IMR-90 (cell line): ENCODE measurements at regions not wholly inside any gene's neighbourhood (a gene's known extent, or its start where the extent isn't known, plus 50 kb on each side); places are given as distances from the start of the nearest gene placed in this dataset.

Source experiments
- ATAC-seq: fragments of 200-7000 bp; cut with Tn5 transposase; 2 replicates; pipeline ENCODE4 v1.9.1; 2020; ENCODE audit warnings: low read depth, mild to moderate bottlenecking, moderate library complexity
- BruUV-seq: library from RNA; stranded (reverse); fragments of 400-500 nt; replicated peaks from 2 replicates; lab custom pipeline; 2021; lab: Mats Ljungman, UMichigan
- CTCF ChIA-PET: fragments of 300-600 bp; formaldehyde crosslinking; extraction: SDS; loops from one replicate; lab custom pipeline; 2021; ENCODE audit warnings: antibody characterized with exemption; lab: Yijun Ruan, JAX
- POLR2A ChIA-PET: fragments of 300-600 bp; sonication (Branson Sonifier 250); formaldehyde crosslinking; loops from one replicate; lab custom pipeline; 2022; ENCODE audit warnings: antibody characterized with exemption; ENCODE audit not compliant: unreplicated experiment; lab: Charles Lee
- DNase-seq: peaks from one replicate; pipeline ENCODE4 v3.0.0; 2013
- H2AFZ ChIP-seq: replicated peaks from 2 replicates; pipeline ENCODE3; 2013; ENCODE audit warnings: low read length, mild to moderate bottlenecking; ENCODE audit not compliant: poor library complexity
- H2AK5ac ChIP-seq: 2 replicates; pipeline ENCODE4 v1.6.1; 2013; ENCODE audit warnings: low read depth, low read length, inconsistent platforms
- H2AK9ac ChIP-seq: replicated peaks from 2 replicates; pipeline ENCODE3; 2013; ENCODE audit warnings: mild to moderate bottlenecking, low read depth, low read length, moderate library complexity; ENCODE audit not compliant: poor library complexity
- H2BK120ac ChIP-seq: 2 replicates; pipeline ENCODE4 v1.6.1; 2013; ENCODE audit warnings: low read depth, low read length, inconsistent platforms
- H2BK15ac ChIP-seq: 3 replicates; pipeline ENCODE4 v1.6.1; 2013; ENCODE audit warnings: low read depth, low read length, inconsistent platforms
- H2BK20ac ChIP-seq: 2 replicates; pipeline ENCODE4 v1.6.1; 2013; ENCODE audit warnings: low read depth, mild to moderate bottlenecking, inconsistent platforms, low read length, moderate library complexity
- H2BK5ac ChIP-seq: 2 replicates; pipeline ENCODE4 v1.6.1; 2013; ENCODE audit warnings: mild to moderate bottlenecking, low read depth, low read length, inconsistent platforms; ENCODE audit not compliant: poor library complexity, severe bottlenecking
- H3K14ac ChIP-seq: replicated peaks from 2 replicates; pipeline ENCODE4 v1.6.1; 2013; ENCODE audit warnings: low read depth, low read length, inconsistent platforms
- H3K18ac ChIP-seq: 2 replicates; pipeline ENCODE4 v1.6.1; 2013; ENCODE audit warnings: low read depth, low read length, control low read depth
- H3K23ac ChIP-seq: 2 replicates; pipeline ENCODE4 v1.6.1; 2013; ENCODE audit warnings: low read depth, low read length, inconsistent platforms
- H3K27ac ChIP-seq: 2 replicates; pipeline ENCODE4 v1.5.1; 2013; ENCODE audit warnings: mild to moderate bottlenecking, control low read depth, low read length; ENCODE audit not compliant: insufficient read depth
- H3K27me3 ChIP-seq: 2 replicates; pipeline ENCODE4 v1.6.1; 2013; ENCODE audit warnings: low read length; ENCODE audit not compliant: control insufficient read depth, insufficient read depth
- H3K36me3 ChIP-seq: 2 replicates; pipeline ENCODE4 v1.6.1; 2013; ENCODE audit warnings: low read length, mixed read lengths; ENCODE audit not compliant: control insufficient read depth, insufficient read depth
- H3K4ac ChIP-seq: 2 replicates; pipeline ENCODE4 v1.6.1; 2013; ENCODE audit warnings: low read depth, low read length, inconsistent platforms
- H3K4me1 ChIP-seq: 2 replicates; pipeline ENCODE4 v1.6.1; 2013; ENCODE audit warnings: low read length, mixed read lengths; ENCODE audit not compliant: control insufficient read depth, insufficient read depth
- H3K4me2 ChIP-seq: 2 replicates; pipeline ENCODE4 v1.6.1; 2013; ENCODE audit warnings: low read depth, mild to moderate bottlenecking, control low read depth, low read length, moderate library complexity
- H3K4me3 ChIP-seq: 2 replicates; pipeline ENCODE4 v1.5.1; 2013; ENCODE audit warnings: low read depth, mild to moderate bottlenecking, control low read depth, low read length, moderate library complexity; ENCODE audit not compliant: insufficient read depth
- H3K56ac ChIP-seq: 2 replicates; pipeline ENCODE4 v1.6.1; 2013; ENCODE audit warnings: low read length, inconsistent platforms; ENCODE audit not compliant: insufficient read depth; ENCODE audit errors: extremely low read depth
- H3K79me1 ChIP-seq, 2 experiments: 2 replicates each; pipeline ENCODE4 v1.6.1; 2013; ENCODE audit warnings: low read length in 2 of 2, inconsistent platforms in 1 of 2, low read depth in 1 of 2
- H3K9ac ChIP-seq: 2 replicates; pipeline ENCODE4 v1.6.1; 2013; ENCODE audit warnings: low read depth, low read length, control low read depth
- H3K9me1 ChIP-seq: 2 replicates; pipeline ENCODE4 v1.6.1; 2013; ENCODE audit warnings: low read length, inconsistent platforms; ENCODE audit not compliant: insufficient read depth
- H3K9me3 ChIP-seq: 2 replicates; pipeline ENCODE4 v1.6.1; 2013; ENCODE audit warnings: low read length; ENCODE audit not compliant: control insufficient read depth, insufficient read depth
- H4K20me1 ChIP-seq: 2 replicates; pipeline ENCODE4 v1.6.1; 2013; ENCODE audit warnings: low read length, inconsistent platforms; ENCODE audit not compliant: insufficient read depth
- H4K5ac ChIP-seq: 2 replicates; pipeline ENCODE4 v1.6.1; 2013; ENCODE audit warnings: mild to moderate bottlenecking, low read depth, low read length, control low read depth
- H4K8ac ChIP-seq, 2 experiments: 2 replicates each; pipeline ENCODE4 v1.6.1; 2013; ENCODE audit warnings: low read depth in 2 of 2, low read length in 2 of 2, control low read depth in 1 of 2, inconsistent platforms in 1 of 2
- H4K91ac ChIP-seq: 2 replicates; pipeline ENCODE4 v1.6.1; 2013; ENCODE audit warnings: low read depth, low read length, inconsistent platforms; ENCODE audit not compliant: insufficient read depth
- BHLHE40 ChIP-seq: fragments of 150-350 bp; IDR thresholded peaks from 2 replicates; pipeline ENCODE4 v1.6.1; 2016; ENCODE audit warnings: mild to moderate bottlenecking, low read depth, low read length
- CEBPB ChIP-seq: IDR thresholded peaks from 2 replicates; pipeline ENCODE4 v1.6.1; 2012; ENCODE audit warnings: low read depth, low read length, improper control_type of control experiment
- CHD1 ChIP-seq: IDR thresholded peaks from 2 replicates; pipeline ENCODE4 v1.6.1; 2012; ENCODE audit warnings: low read depth, low read length, improper control_type of control experiment
- CTCF ChIP-seq: conservative IDR thresholded peaks from 2 replicates; pipeline ENCODE4 v1.5.1; 2012; ENCODE audit warnings: mild to moderate bottlenecking, low read depth, low read length, improper control_type of control experiment
- ELK1 ChIP-seq: fragments of 150-350 bp; IDR thresholded peaks from 2 replicates; pipeline ENCODE4 v1.6.1; 2016; ENCODE audit warnings: low read depth, mild to moderate bottlenecking, low read length, moderate library complexity, borderline replicate concordance
- FOS ChIP-seq: fragments of 150-350 bp; IDR thresholded peaks from 2 replicates; pipeline ENCODE4 v1.6.1; 2016; ENCODE audit warnings: low read depth, low read length
- MAFK ChIP-seq: IDR thresholded peaks from 2 replicates; pipeline ENCODE4 v1.6.1; 2012; ENCODE audit warnings: low read depth, low read length, improper control_type of control experiment
- MAZ ChIP-seq: IDR thresholded peaks from 2 replicates; pipeline ENCODE4 v1.6.1; 2012; ENCODE audit warnings: low read depth, mild to moderate bottlenecking, low read length, improper control_type of control experiment, moderate library complexity, borderline replicate concordance
- MXI1 ChIP-seq: IDR thresholded peaks from 2 replicates; pipeline ENCODE4 v1.6.1; 2012; ENCODE audit warnings: low read depth, mild to moderate bottlenecking, low read length, moderate library complexity, borderline replicate concordance
- NFE2L2 ChIP-seq: fragments of 150-350 bp; IDR thresholded peaks from 2 replicates; pipeline ENCODE4 v1.6.1; 2016; ENCODE audit warnings: low read depth, mild to moderate bottlenecking, low read length
- POLR2A ChIP-seq: IDR thresholded peaks from 2 replicates; pipeline ENCODE4 v1.6.1; 2012; ENCODE audit warnings: mild to moderate bottlenecking, low read depth, low read length
- RAD21 ChIP-seq: IDR thresholded peaks from 2 replicates; pipeline ENCODE4 v1.6.1; 2012; ENCODE audit warnings: low read length, improper control_type of control experiment
- RCOR1 ChIP-seq: IDR thresholded peaks from 2 replicates; pipeline ENCODE4 v1.6.1; 2012; ENCODE audit warnings: mild to moderate bottlenecking, low read length, improper control_type of control experiment; ENCODE audit not compliant: insufficient replicate concordance
- RFX5 ChIP-seq: IDR thresholded peaks from 2 replicates; pipeline ENCODE4 v1.8.0; 2012; ENCODE audit warnings: low read depth, mild to moderate bottlenecking, low read length, moderate library complexity
- SMC3 ChIP-seq: fragments of 150-350 bp; IDR thresholded peaks from 2 replicates; pipeline ENCODE4 v1.6.1; 2016; ENCODE audit warnings: low read depth, mild to moderate bottlenecking, antibody characterized with exemption, low read length, moderate library complexity
- USF2 ChIP-seq: fragments of 150-350 bp; IDR thresholded peaks from 2 replicates; pipeline ENCODE4 v1.6.1; 2017; ENCODE audit warnings: mild to moderate bottlenecking, antibody characterized with exemption, low read length, low read depth
- WGBS, 2 experiments: methylation state at CpG; one replicate each; pipeline versions ENCODE4 v1.1.5 to v1.1.7; 2013; ENCODE audit warnings: missing lambda C conversion rate in 2 of 2; ENCODE audit not compliant: insufficient read length in 1 of 2; ENCODE audit errors: extremely low coverage in 2 of 2; 5-methylcytosine and 5-hydroxymethylcytosine counted together
- dilution Hi-C: fragments of 300-500 bp; cut with HindIII; formaldehyde crosslinking; loops from one replicate; pipeline ENCODE4 v1.14.3; 2018; ENCODE audit warnings: low sequenced_read_pairs; ENCODE audit not compliant: unreplicated experiment
- in situ Hi-C: fragments of 300-500 bp; cut with MboI; formaldehyde crosslinking; loops from 3 replicates; pipeline ENCODE4 v1.14.3; 2019; ENCODE audit warnings: low sequenced_read_pairs, inconsistent platforms, mixed read lengths
- intact Hi-C: fragments of 100-400 bp; cut with micrococcal nuclease; formaldehyde crosslinking; loops from 2 replicates; pipeline ENCODE4 v1.10.0; 2022

GRCh38 chr1:47647327-47647845 is 209.5 kb downstream of the FOXD2 start:
- no peak overlapping the region for H3K4me3 ChIP-seq
- H3K18ac ChIP-seq = no peak overlapping the region
- dilution Hi-C loops (no loop called here), intact Hi-C loops (no loop called here), in situ Hi-C loops (no loop called here)
- no peak overlapping the region for H3K9ac ChIP-seq
- no peak overlapping the region for H2BK120ac ChIP-seq
- no peak overlapping the region for H2AFZ ChIP-seq
- peaks cover 5% of the 10 kb centered on the region for H3K27me3 ChIP-seq
- no peak overlapping the region for H2AK9ac ChIP-seq
- POLR2A ChIA-PET = no interaction called here
- H3K23ac ChIP-seq = no peak overlapping the region
- H3K9me3 ChIP-seq = no peaks in the 10 kb centered on the region
- no peaks in the 10 kb centered on the region for H3K9me1 ChIP-seq
- H4K5ac ChIP-seq = no peak overlapping the region
- no peaks in the 10 kb centered on the region for H4K20me1 ChIP-seq
- CTCF ChIA-PET = no interaction called here
- no peak overlapping the region for H2AK5ac ChIP-seq
- DNase-seq (no peak), ATAC-seq (no peak)
- H3K36me3 ChIP-seq = no peaks in the 10 kb centered on the region
- WGBS, 2 experiments = 70% methylated on average over 1 of the region's 5 CpGs; no CpG with 5 or more reads in 1 of the 2 experiments
- no peak overlapping the region for H3K14ac ChIP-seq
- H3K4ac ChIP-seq = no peak overlapping the region
- H4K8ac ChIP-seq = no peak overlapping the region
- no peak overlapping the region for H2BK5ac ChIP-seq
- BruUV-seq = no TSS peak
- H2BK15ac ChIP-seq = no peak overlapping the region
- H3K27ac ChIP-seq = no peak overlapping the region
- no peak for TF ChIP-seq POLR2A
- no peak for TF ChIP-seq CHD1
- TF ChIP-seq RAD21 = no peak
- no peak for TF ChIP-seq CTCF
- no peak for TF ChIP-seq MAZ
- no peak for TF ChIP-seq RCOR1
- no peak for TF ChIP-seq USF2
- TF ChIP-seq MXI1 = no peak
- TF ChIP-seq ELK1 = no peak
- no peak for TF ChIP-seq FOS
- no peak for TF ChIP-seq MAFK
- no peak for TF ChIP-seq CEBPB
- TF ChIP-seq SMC3 = no peak
- no peak for TF ChIP-seq RFX5
- TF ChIP-seq BHLHE40 = no peak
- TF ChIP-seq NFE2L2 = no peak
- no peak overlapping the region for H2BK20ac ChIP-seq
- H3K56ac ChIP-seq = no peak overlapping the region
- H4K91ac ChIP-seq = no peak overlapping the region
- H3K4me1 ChIP-seq = no peaks in the 10 kb centered on the region
- H3K79me1 ChIP-seq = no peaks in the 10 kb centered on the region
- H3K4me2 ChIP-seq = no peak overlapping the region
